ENCODE measurements at regions not wholly inside any gene's neighbourhood (a gene's known extent, or its start where the extent isn't known, plus 50 kb on each side); places are given as distances from the start of the nearest gene placed in this dataset.

- no peak overlapping the region for H3K27ac ChIP-seq (ENCODE audit: low read depth in 2 of 2, low read length in 2 of 2)
- H3K9me3 ChIP-seq (ENCODE audit: control insufficient read depth in 2 of 2, low read length in 2 of 2): no peaks in the 10 kb centered on the region
- no peaks in the 10 kb centered on the region for H3K27me3 ChIP-seq (ENCODE audit: control insufficient read depth in 2 of 2, insufficient read depth in 2 of 2, low read length in 2 of 2)
- no peak overlapping the region for H3K4me3 ChIP-seq (ENCODE audit: low read length in 2 of 2)
- H3K4me1 ChIP-seq (ENCODE audit: control insufficient read depth in 2 of 2, insufficient read depth in 2 of 2, low read length in 2 of 2): no peaks in the 10 kb centered on the region
- no peak overlapping the region for H3K9ac ChIP-seq (ENCODE audit: low read depth in 1 of 2, low read length in 2 of 2)
- H3K36me3 ChIP-seq (ENCODE audit: control insufficient read depth in 2 of 2, insufficient read depth in 2 of 2, low read length in 2 of 2): no peaks in the 10 kb centered on the region
These were observed 577.2 kb upstream of the AADAT start for GRCh38 chr4:170666909-170667308.

- no peaks in the 10 kb centered on the region for H3K27me3 ChIP-seq (ENCODE audit: control insufficient read depth in 2 of 2, insufficient read depth in 2 of 2, low read length in 2 of 2)
- H3K9me3 ChIP-seq (ENCODE audit: control insufficient read depth in 2 of 2, low read length in 2 of 2): no peaks in the 10 kb centered on the region
- no peaks in the 10 kb centered on the region for H3K4me1 ChIP-seq (ENCODE audit: control insufficient read depth in 2 of 2, insufficient read depth in 2 of 2, low read length in 2 of 2)
- no peak overlapping the region for H3K27ac ChIP-seq (ENCODE audit: low read depth in 2 of 2, low read length in 2 of 2)
- no peak overlapping the region for H3K9ac ChIP-seq (ENCODE audit: low read depth in 1 of 2, low read length in 2 of 2)
- no peaks in the 10 kb centered on the region for H3K36me3 ChIP-seq (ENCODE audit: control insufficient read depth in 2 of 2, insufficient read depth in 2 of 2, low read length in 2 of 2)
- no peak overlapping the region for H3K4me3 ChIP-seq (ENCODE audit: low read length in 2 of 2)
These were observed 572.5 kb upstream of the AADAT start for GRCh38 chr4:170662250-170662649.

DNA sequence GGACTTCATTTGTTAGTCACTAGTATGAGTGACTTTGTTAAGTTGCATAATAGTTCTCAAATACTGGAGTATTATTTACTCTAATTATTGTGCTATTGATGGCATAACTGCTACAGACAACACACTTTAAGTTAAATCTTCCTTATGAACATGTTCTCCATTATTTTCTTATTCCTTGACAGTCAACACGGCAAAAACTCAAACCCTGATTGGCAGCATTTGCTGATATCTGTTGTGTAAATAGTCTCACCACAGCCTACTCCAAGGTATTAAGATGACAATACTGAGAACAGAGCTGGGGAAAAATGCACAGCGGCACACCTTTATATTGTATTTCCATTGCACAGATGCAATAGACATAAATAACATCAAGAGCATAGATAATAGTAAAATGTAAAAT is 568.0 kb upstream of the AADAT start:
- H3K9me3 ChIP-seq (ENCODE audit: control insufficient read depth in 2 of 2, low read length in 2 of 2): no peaks in the 10 kb centered on the region
- H3K4me3 ChIP-seq (ENCODE audit: low read length in 2 of 2): no peak overlapping the region
- no peak overlapping the region for H3K27ac ChIP-seq (ENCODE audit: low read depth in 2 of 2, low read length in 2 of 2)
- no peaks in the 10 kb centered on the region for H3K36me3 ChIP-seq (ENCODE audit: control insufficient read depth in 2 of 2, insufficient read depth in 2 of 2, low read length in 2 of 2)
- H3K27me3 ChIP-seq (ENCODE audit: control insufficient read depth in 2 of 2, insufficient read depth in 2 of 2, low read length in 2 of 2): no peaks in the 10 kb centered on the region
- no peaks in the 10 kb centered on the region for H3K4me1 ChIP-seq (ENCODE audit: control insufficient read depth in 2 of 2, insufficient read depth in 2 of 2, low read length in 2 of 2)
- no peak overlapping the region for H3K9ac ChIP-seq (ENCODE audit: low read depth in 1 of 2, low read length in 2 of 2)

DNA sequence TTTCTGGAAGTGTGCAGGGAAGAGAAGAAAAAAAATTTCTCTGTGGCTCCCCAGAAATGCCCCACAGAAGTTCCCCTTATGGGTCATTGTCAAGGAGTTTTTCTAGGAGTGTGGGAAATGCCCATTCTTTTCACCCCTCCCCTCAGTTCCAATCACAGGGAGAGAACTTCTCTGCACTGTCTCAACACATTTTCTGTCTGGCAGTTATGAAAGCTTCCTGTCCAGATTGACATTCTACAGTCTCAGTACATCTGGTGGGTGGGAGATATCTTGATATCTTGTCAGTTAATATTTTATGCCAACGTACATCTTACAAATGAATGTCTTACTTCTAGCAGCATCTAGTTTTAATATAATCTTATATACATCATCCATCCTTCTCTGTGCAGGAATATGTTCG is 566.8 kb upstream of the AADAT start:
- H3K4me3 ChIP-seq (ENCODE audit: low read length in 2 of 2): no peak overlapping the region
- H3K36me3 ChIP-seq (ENCODE audit: control insufficient read depth in 2 of 2, insufficient read depth in 2 of 2, low read length in 2 of 2): no peaks in the 10 kb centered on the region
- no peak overlapping the region for H3K27ac ChIP-seq (ENCODE audit: low read depth in 2 of 2, low read length in 2 of 2)
- H3K27me3 ChIP-seq (ENCODE audit: control insufficient read depth in 2 of 2, insufficient read depth in 2 of 2, low read length in 2 of 2): no peaks in the 10 kb centered on the region
- no peak overlapping the region for H3K9ac ChIP-seq (ENCODE audit: low read depth in 1 of 2, low read length in 2 of 2)
- no peaks in the 10 kb centered on the region for H3K4me1 ChIP-seq (ENCODE audit: control insufficient read depth in 2 of 2, insufficient read depth in 2 of 2, low read length in 2 of 2)
- no peaks in the 10 kb centered on the region for H3K9me3 ChIP-seq (ENCODE audit: control insufficient read depth in 2 of 2, low read length in 2 of 2)

DNA sequence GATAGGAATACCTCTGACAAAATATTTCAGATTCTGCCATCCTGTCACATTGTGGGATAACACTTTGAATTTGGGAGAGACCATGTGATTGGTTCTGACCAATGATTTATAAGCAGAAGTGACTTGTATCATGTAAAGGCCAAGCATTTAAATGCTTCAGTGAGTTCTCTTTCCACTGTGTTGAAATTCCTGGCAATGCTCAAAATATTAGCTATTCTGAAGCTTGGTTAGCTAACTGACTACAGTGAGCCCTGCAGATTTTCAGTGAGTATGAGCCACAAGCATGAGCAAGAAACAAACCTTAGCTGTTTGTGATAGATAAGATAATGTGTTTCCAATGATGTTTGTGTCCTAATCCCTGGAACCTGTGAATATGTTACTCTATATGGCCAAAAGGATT is 562.8 kb upstream of the AADAT start:
- no peak overlapping the region for H3K9ac ChIP-seq (ENCODE audit: low read depth in 1 of 2, low read length in 2 of 2)
- no peak overlapping the region for H3K27ac ChIP-seq (ENCODE audit: low read depth in 2 of 2, low read length in 2 of 2)
- H3K27me3 ChIP-seq (ENCODE audit: control insufficient read depth in 2 of 2, insufficient read depth in 2 of 2, low read length in 2 of 2): no peaks in the 10 kb centered on the region
- H3K4me3 ChIP-seq (ENCODE audit: low read length in 2 of 2): no peak overlapping the region
- no peaks in the 10 kb centered on the region for H3K4me1 ChIP-seq (ENCODE audit: control insufficient read depth in 2 of 2, insufficient read depth in 2 of 2, low read length in 2 of 2)
- no peaks in the 10 kb centered on the region for H3K9me3 ChIP-seq (ENCODE audit: control insufficient read depth in 2 of 2, low read length in 2 of 2)
- H3K36me3 ChIP-seq (ENCODE audit: control insufficient read depth in 2 of 2, insufficient read depth in 2 of 2, low read length in 2 of 2): no peaks in the 10 kb centered on the region

GRCh38 chr4:170651786-170652185 is 562.0 kb upstream of the AADAT start:
- no peaks in the 10 kb centered on the region for H3K9me3 ChIP-seq (ENCODE audit: control insufficient read depth in 2 of 2, low read length in 2 of 2)
- H3K4me3 ChIP-seq (ENCODE audit: low read length in 2 of 2): no peak overlapping the region
- no peak overlapping the region for H3K9ac ChIP-seq (ENCODE audit: low read depth in 1 of 2, low read length in 2 of 2)
- H3K4me1 ChIP-seq (ENCODE audit: control insufficient read depth in 2 of 2, insufficient read depth in 2 of 2, low read length in 2 of 2): no peaks in the 10 kb centered on the region
- no peak overlapping the region for H3K27ac ChIP-seq (ENCODE audit: low read depth in 2 of 2, low read length in 2 of 2)
- no peaks in the 10 kb centered on the region for H3K27me3 ChIP-seq (ENCODE audit: control insufficient read depth in 2 of 2, insufficient read depth in 2 of 2, low read length in 2 of 2)
- no peaks in the 10 kb centered on the region for H3K36me3 ChIP-seq (ENCODE audit: control insufficient read depth in 2 of 2, insufficient read depth in 2 of 2, low read length in 2 of 2)

DNA sequence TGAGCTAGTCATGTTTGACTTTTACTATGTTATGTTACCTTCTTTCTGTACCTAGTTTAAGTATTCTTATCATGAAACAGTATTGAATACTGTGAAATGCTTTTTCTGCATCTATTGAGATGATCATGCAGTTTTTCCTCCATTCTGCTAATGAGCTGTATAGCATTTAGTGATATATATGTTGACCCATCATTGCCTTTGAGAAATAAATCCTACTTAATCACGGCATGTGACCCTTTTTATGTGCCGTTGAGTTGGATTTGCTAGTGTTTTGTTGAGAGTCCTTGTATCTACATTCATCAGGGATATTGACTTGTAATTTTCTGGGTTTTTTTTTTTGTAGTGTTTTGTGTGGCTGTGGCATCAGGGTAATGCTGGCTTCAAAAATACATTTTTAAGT is 537.7 kb upstream of the AADAT start:
- no peaks in the 10 kb centered on the region for H3K27me3 ChIP-seq (ENCODE audit: control insufficient read depth in 2 of 2, insufficient read depth in 2 of 2, low read length in 2 of 2)
- no peaks in the 10 kb centered on the region for H3K36me3 ChIP-seq (ENCODE audit: control insufficient read depth in 2 of 2, insufficient read depth in 2 of 2, low read length in 2 of 2)
- H3K27ac ChIP-seq (ENCODE audit: low read depth in 2 of 2, low read length in 2 of 2): no peak overlapping the region
- no peak overlapping the region for H3K9ac ChIP-seq (ENCODE audit: low read depth in 1 of 2, low read length in 2 of 2)
- no peak overlapping the region for H3K4me3 ChIP-seq (ENCODE audit: low read length in 2 of 2)
- no peaks in the 10 kb centered on the region for H3K9me3 ChIP-seq (ENCODE audit: control insufficient read depth in 2 of 2, low read length in 2 of 2)
- no peaks in the 10 kb centered on the region for H3K4me1 ChIP-seq (ENCODE audit: control insufficient read depth in 2 of 2, insufficient read depth in 2 of 2, low read length in 2 of 2)

GRCh38 chr4:170623899-170624298 is 534.1 kb upstream of the AADAT start:
- no peak overlapping the region for H3K9ac ChIP-seq (ENCODE audit: low read depth in 1 of 2, low read length in 2 of 2)
- H3K4me1 ChIP-seq (ENCODE audit: control insufficient read depth in 2 of 2, insufficient read depth in 2 of 2, low read length in 2 of 2): no peaks in the 10 kb centered on the region

DNA sequence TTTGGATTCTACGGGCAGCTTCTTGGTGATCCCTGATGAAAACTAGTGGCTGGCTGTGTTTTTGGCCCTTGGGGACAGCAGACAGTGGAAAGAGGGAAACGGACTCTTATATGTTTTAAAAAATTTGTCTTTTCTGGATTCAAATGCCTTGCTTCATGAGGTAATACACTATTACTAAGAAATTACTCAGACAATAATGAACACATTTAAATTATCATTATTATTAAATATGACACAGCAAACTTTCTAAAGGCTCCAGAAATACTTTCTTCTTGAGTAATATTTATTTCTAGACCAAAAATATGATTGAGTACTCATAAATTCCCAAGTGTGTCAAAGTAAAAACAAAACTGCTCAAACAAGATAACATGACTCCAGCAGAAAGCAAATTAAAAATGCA is 520.7 kb upstream of the AADAT start:
- Histone ChIP-seq H3K4me3 (ENCODE audit: low read length in 2 of 2) (no peak overlapping the region), H3K27ac (ENCODE audit: low read depth in 2 of 2, low read length in 2 of 2) (no peak overlapping the region), H3K9ac (ENCODE audit: low read depth in 1 of 2, low read length in 2 of 2) (no peak overlapping the region), H3K36me3 (ENCODE audit: control insufficient read depth in 2 of 2, insufficient read depth in 2 of 2, low read length in 2 of 2) (no peaks in the 10 kb centered on the region), H3K4me1 (ENCODE audit: control insufficient read depth in 2 of 2, insufficient read depth in 2 of 2, low read length in 2 of 2) (no peaks in the 10 kb centered on the region), H3K27me3 (ENCODE audit: control insufficient read depth in 2 of 2, insufficient read depth in 2 of 2, low read length in 2 of 2) (no peaks in the 10 kb centered on the region), H3K9me3 (ENCODE audit: control insufficient read depth in 2 of 2, low read length in 2 of 2) (peaks cover 0 to 4% of the 10 kb centered on the region in 2 donors)

More at GRCh38 chr4:170623899-170624298, 534.1 kb upstream of the AADAT start:
- no peaks in the 10 kb centered on the region for H3K27me3 ChIP-seq (ENCODE audit: control insufficient read depth in 2 of 2, insufficient read depth in 2 of 2, low read length in 2 of 2)
- no peak overlapping the region for H3K27ac ChIP-seq (ENCODE audit: low read depth in 2 of 2, low read length in 2 of 2)
- no peak overlapping the region for H3K4me3 ChIP-seq (ENCODE audit: low read length in 2 of 2)
- no peaks in the 10 kb centered on the region for H3K36me3 ChIP-seq (ENCODE audit: control insufficient read depth in 2 of 2, insufficient read depth in 2 of 2, low read length in 2 of 2)
- H3K9me3 ChIP-seq (ENCODE audit: control insufficient read depth in 2 of 2, low read length in 2 of 2): no peaks in the 10 kb centered on the region

DNA sequence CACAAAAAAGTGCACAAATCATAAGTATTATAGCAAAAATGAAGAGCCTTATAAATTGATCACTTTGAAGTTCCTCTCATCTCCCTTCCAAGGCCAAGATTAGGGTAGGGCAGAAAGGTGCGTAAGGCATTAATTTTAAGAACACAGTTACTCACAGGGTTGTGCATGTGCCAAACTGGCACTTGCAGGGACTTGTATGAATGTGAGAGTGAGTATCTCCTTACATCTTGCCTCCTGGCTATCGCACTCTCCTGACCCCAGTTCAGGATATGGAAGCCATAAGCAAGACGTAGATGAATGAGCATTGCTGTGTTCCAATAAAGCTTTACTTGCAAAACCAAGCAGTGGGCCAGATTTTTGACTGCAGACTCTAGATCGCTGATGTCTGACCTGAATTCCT is 510.1 kb upstream of the AADAT start:
- H3K4me1 ChIP-seq (ENCODE audit: control insufficient read depth in 2 of 2, insufficient read depth in 2 of 2, low read length in 2 of 2): no peaks in the 10 kb centered on the region
- no peaks in the 10 kb centered on the region for H3K9me3 ChIP-seq (ENCODE audit: control insufficient read depth in 2 of 2, low read length in 2 of 2)
- H3K4me3 ChIP-seq (ENCODE audit: low read length in 2 of 2): no peak overlapping the region
- no peak overlapping the region for H3K27ac ChIP-seq (ENCODE audit: low read depth in 2 of 2, low read length in 2 of 2)
- no peak overlapping the region for H3K9ac ChIP-seq (ENCODE audit: low read depth in 1 of 2, low read length in 2 of 2)
- H3K27me3 ChIP-seq (ENCODE audit: control insufficient read depth in 2 of 2, insufficient read depth in 2 of 2, low read length in 2 of 2): no peaks in the 10 kb centered on the region
- no peaks in the 10 kb centered on the region for H3K36me3 ChIP-seq (ENCODE audit: control insufficient read depth in 2 of 2, insufficient read depth in 2 of 2, low read length in 2 of 2)

DNA sequence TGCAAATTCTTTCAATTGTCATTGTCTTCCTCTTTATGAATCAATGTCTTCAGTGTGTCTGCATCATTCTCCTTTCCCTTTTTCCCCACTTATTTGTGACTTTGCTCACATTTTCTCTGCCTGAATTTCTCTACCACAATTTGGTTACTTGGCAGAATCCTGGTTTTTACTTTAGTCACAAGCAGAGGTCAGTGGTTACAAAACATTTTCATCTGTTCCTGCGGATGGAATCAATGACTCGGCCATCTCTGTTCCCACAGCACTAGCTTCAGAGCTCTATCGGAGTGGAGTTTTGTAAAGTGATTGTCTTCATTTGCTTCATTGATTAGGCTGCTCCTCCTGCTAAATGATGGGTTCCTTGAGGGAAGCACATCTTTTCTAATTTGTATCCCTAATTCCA is 501.3 kb upstream of the AADAT start:
- Histone ChIP-seq H3K9ac (ENCODE audit: low read depth in 1 of 2, low read length in 2 of 2) (no peak overlapping the region), H3K4me1 (ENCODE audit: control insufficient read depth in 2 of 2, insufficient read depth in 2 of 2, low read length in 2 of 2) (no peaks in the 10 kb centered on the region), H3K36me3 (ENCODE audit: control insufficient read depth in 2 of 2, insufficient read depth in 2 of 2, low read length in 2 of 2) (no peaks in the 10 kb centered on the region), H3K27me3 (ENCODE audit: control insufficient read depth in 2 of 2, insufficient read depth in 2 of 2, low read length in 2 of 2) (no peaks in the 10 kb centered on the region), H3K4me3 (ENCODE audit: low read length in 2 of 2) (no peak overlapping the region), H3K9me3 (ENCODE audit: control insufficient read depth in 2 of 2, low read length in 2 of 2) (no peaks in the 10 kb centered on the region), H3K27ac (ENCODE audit: low read depth in 2 of 2, low read length in 2 of 2) (no peak overlapping the region)

Data from mucosa of rectum (tissue), 2 donors.